ENCODE measurements at regions not wholly inside any gene's neighbourhood (a gene's known extent, or its start where the extent isn't known, plus 50 kb on each side); places are given as distances from the start of the nearest gene placed in this dataset.

- TF ChIP-seq CTCF (IDR thresholded peaks at IDR 0.05) (no peak), EZH2 (IDR thresholded peaks at IDR 0.05; ENCODE audit: borderline replicate concordance, insufficient read depth, low read depth, low read length, poor library complexity, severe bottlenecking) (no peak)
- peaks cover 0 to 3% of the 10 kb centered on the region in 2 donors for H3K4me1 ChIP-seq (ENCODE audit: control insufficient read depth in 2 of 2, insufficient read depth in 2 of 2, low read length in 2 of 2)
- no peak overlapping the region for H3K9ac ChIP-seq (ENCODE audit: low read length)
- H3K4me2 ChIP-seq (replicated peaks; ENCODE audit: low read depth, low read length, poor library complexity, severe bottlenecking) = no peak overlapping the region
- DNase-seq (no peak), ATAC-seq (ENCODE audit: low read depth) (no peak)
- POLR2A ChIA-PET = no interaction called here
- no peak overlapping the region for H3K4me3 Mint-ChIP-seq
- H3K27ac ChIP-seq (ENCODE audit: low read length in 2 of 2) = no peak overlapping the region
- H3K4me3 ChIP-seq (ENCODE audit: control extremely low read depth in 1 of 5, extremely low read depth in 1 of 5, insufficient read depth in 1 of 5, low read depth in 2 of 5, low read length in 4 of 5) = no peak overlapping the region
- H3K27ac Mint-ChIP-seq = no peak overlapping the region
- H3K9me3 ChIP-seq (ENCODE audit: control extremely low read depth in 1 of 3, control insufficient read depth in 2 of 3, insufficient read depth in 1 of 3, low read length in 2 of 3) = no peaks in the 10 kb centered on the region
- no peaks in the 10 kb centered on the region for H3K79me2 ChIP-seq (ENCODE audit: control insufficient read depth, insufficient read depth, low read length)
- no peaks in the 10 kb centered on the region for H3K9me3 Mint-ChIP-seq (ENCODE audit: insufficient read depth)
- no peaks in the 10 kb centered on the region for H4K20me1 ChIP-seq (ENCODE audit: control insufficient read depth, insufficient read depth, low read length, poor library complexity, severe bottlenecking)
- H3K36me3 ChIP-seq (replicated peaks in 1 of 2; ENCODE audit: control extremely low read depth in 1 of 2, control insufficient read depth in 1 of 2, extremely low read depth in 1 of 2, insufficient read depth in 2 of 2, low read length in 1 of 2) = no peaks in the 10 kb centered on the region
- peaks cover 13% of the 10 kb centered on the region for H3K4me1 Mint-ChIP-seq
- WGBS (ENCODE audit: insufficient coverage) = 90% methylated on average over 3 of the region's 4 CpGs
- H3K27me3 ChIP-seq (replicated peaks in 1 of 4; ENCODE audit: control extremely low read depth in 1 of 4, control insufficient read depth in 3 of 4, insufficient read depth in 4 of 4, low read length in 3 of 4) = peaks cover 0 to 7% (median 1%) of the 10 kb centered on the region in 4 experiments
- peaks cover 42% of the 10 kb centered on the region for H3K27me3 Mint-ChIP-seq
- intact Hi-C loops (cut with micrococcal nuclease) = loop anchor here (5.0 kb wide), 1 partner anchor 63 kb away; no protein-coding TSS in a partner anchor
- CTCF ChIA-PET = interaction anchor here (0.7 to 1.1 kb wide), 3 partner anchors 81 to 158 kb away, joined by 3 to 4 read pairs (median 3); no protein-coding TSS in a partner anchor
- H2AFZ ChIP-seq (ENCODE audit: insufficient read depth, low read depth, low read length, poor library complexity, severe bottlenecking) = no peak overlapping the region
Observed at GRCh38 chr1:203424861-203425662, 50.5 kb upstream of the PRELP start.

- CTCF ChIA-PET = interaction anchor here (0.7 to 1.0 kb wide), 2 partner anchors 81 to 159 kb away, joined by 3 to 4 read pairs; no protein-coding TSS in a partner anchor
- intact Hi-C loops (cut with micrococcal nuclease) = loop anchor here (5.0 kb wide), 1 partner anchor 63 kb away; no protein-coding TSS in a partner anchor
- Mint-ChIP-seq H3K27me3 (peaks cover 42% of the 10 kb centered on the region), H3K4me3 (no peak overlapping the region), H3K9me3 (ENCODE audit: insufficient read depth) (no peaks in the 10 kb centered on the region), H3K4me1 (peaks cover 13% of the 10 kb centered on the region), H3K27ac (no peak overlapping the region)
- Histone ChIP-seq H3K27ac (ENCODE audit: low read length in 2 of 2) (no peak overlapping the region), H3K27me3 (replicated peaks in 1 of 4; ENCODE audit: control extremely low read depth in 1 of 4, control insufficient read depth in 3 of 4, insufficient read depth in 4 of 4, low read length in 3 of 4) (peaks cover 0 to 7% (median 1%) of the 10 kb centered on the region in 4 experiments), H3K4me1 (ENCODE audit: control insufficient read depth in 2 of 2, insufficient read depth in 2 of 2, low read length in 2 of 2) (peaks cover 0 to 3% of the 10 kb centered on the region in 2 donors), H4K20me1 (ENCODE audit: control insufficient read depth, insufficient read depth, low read length, poor library complexity, severe bottlenecking) (no peaks in the 10 kb centered on the region), H3K9me3 (ENCODE audit: control extremely low read depth in 1 of 3, control insufficient read depth in 2 of 3, insufficient read depth in 1 of 3, low read length in 2 of 3) (no peaks in the 10 kb centered on the region), H2AFZ (ENCODE audit: insufficient read depth, low read depth, low read length, poor library complexity, severe bottlenecking) (no peak overlapping the region), H3K4me2 (replicated peaks; ENCODE audit: low read depth, low read length, poor library complexity, severe bottlenecking) (no peak overlapping the region), H3K4me3 (ENCODE audit: control extremely low read depth in 1 of 5, extremely low read depth in 1 of 5, insufficient read depth in 1 of 5, low read depth in 2 of 5, low read length in 4 of 5) (no peak overlapping the region), H3K79me2 (ENCODE audit: control insufficient read depth, insufficient read depth, low read length) (no peaks in the 10 kb centered on the region), H3K9ac (ENCODE audit: low read length) (no peak overlapping the region), H3K36me3 (replicated peaks in 1 of 2; ENCODE audit: control extremely low read depth in 1 of 2, control insufficient read depth in 1 of 2, extremely low read depth in 1 of 2, insufficient read depth in 2 of 2, low read length in 1 of 2) (no peaks in the 10 kb centered on the region)
- ATAC-seq (ENCODE audit: low read depth) (no peak), DNase-seq (no peak)
- TF ChIP-seq CTCF (IDR thresholded peaks at IDR 0.05) = no peak
- TF ChIP-seq EZH2 (IDR thresholded peaks at IDR 0.05; ENCODE audit: borderline replicate concordance, insufficient read depth, low read depth, low read length, poor library complexity, severe bottlenecking) = no peak
- POLR2A ChIA-PET = no interaction called here
Observed at GRCh38 chr1:203425663-203425975, 50.0 kb upstream of the PRELP start.

Measured in B cell (primary cell).